Right renal pelvis (tissue), 4 donors: ENCODE measurements at regions not wholly inside any gene's neighbourhood (a gene's known extent, or its start where the extent isn't known, plus 50 kb on each side); places are given as distances from the start of the nearest gene placed in this dataset.

ENCODE experiments used
- DNase-seq, 4 donors: peaks; one replicate each; pipeline ENCODE4 v3.0.0-alpha.2; 2013; ENCODE audit warnings: low read depth in 4 of 4, low spot score in 3 of 4, missing footprints in 1 of 4

- DNase-seq, result no peak
Measured at GRCh38 chr2:239684271-239684810, 283.5 kb upstream of the HDAC4 start.

GRCh38 chr2:239682518-239682917 lies 281.7 kb upstream of the HDAC4 start:
- no peak for DNase-seq

- DNase-seq, result no peak
Measured at GRCh38 chr2:239679755-239680154, 278.9 kb upstream of the HDAC4 start.

GRCh38 chr2:239678666-239679296 lies 278.0 kb upstream of the HDAC4 start:
- DNase-seq, result no peak

- no peak for DNase-seq
Measured at GRCh38 chr2:239678186-239678490, 277.3 kb upstream of the HDAC4 start.

- DNase-seq, result no peak
Measured at GRCh38 chr2:239677453-239678185, 276.8 kb upstream of the HDAC4 start.

- no peak for DNase-seq
Measured at GRCh38 chr2:239676716-239677452, 276.1 kb upstream of the HDAC4 start.

GRCh38 chr2:239675826-239676715 lies 275.3 kb upstream of the HDAC4 start:
- no peak for DNase-seq

- no peak for DNase-seq
Measured at GRCh38 chr2:239674981-239675825, 274.4 kb upstream of the HDAC4 start.

- no peak for DNase-seq
Measured at GRCh38 chr2:239674101-239674980, 273.5 kb upstream of the HDAC4 start.

GRCh38 chr2:239673641-239674040 lies 272.8 kb upstream of the HDAC4 start:
- DNase-seq, result no peak

- no peak for DNase-seq
Measured at GRCh38 chr2:239671916-239672849, 271.4 kb upstream of the HDAC4 start.

GRCh38 chr2:239671471-239671870 lies 270.7 kb upstream of the HDAC4 start:
- DNase-seq, result no peak

- DNase-seq, result no peak
Measured at GRCh38 chr2:239670463-239671120, 269.8 kb upstream of the HDAC4 start.

- DNase-seq, result no peak
Measured at GRCh38 chr2:239669899-239670460, 269.2 kb upstream of the HDAC4 start.

GRCh38 chr2:239669181-239669898 lies 268.5 kb upstream of the HDAC4 start:
- DNase-seq, result no peak
